IPS DF 6.9 (cell line): ENCODE measurements at regions not wholly inside any gene's neighbourhood (a gene's known extent, or its start where the extent isn't known, plus 50 kb on each side); places are given as distances from the start of the nearest gene placed in this dataset.

Experiments used
- DNase-seq: peaks from one replicate; pipeline ENCODE4 v3.0.0-alpha.2; 2013; ENCODE audit warnings: low read depth, low spot score
- H3K27ac ChIP-seq: one replicate; pipeline ENCODE4 v1.5.1; 2013; ENCODE audit warnings: low read length, control low read depth
- H3K27me3 ChIP-seq: 2 replicates; pipeline ENCODE4 v1.6.1; 2013; ENCODE audit warnings: mild to moderate bottlenecking, low read length; ENCODE audit not compliant: control insufficient read depth, insufficient read depth
- H3K36me3 ChIP-seq: 2 replicates; pipeline ENCODE4 v1.6.1; 2013; ENCODE audit warnings: low read length; ENCODE audit not compliant: control insufficient read depth, insufficient read depth
- H3K4me1 ChIP-seq: 2 replicates; pipeline ENCODE4 v1.6.1; 2013; ENCODE audit warnings: low read length; ENCODE audit not compliant: control insufficient read depth, insufficient read depth
- H3K4me3 ChIP-seq: 2 replicates; pipeline ENCODE4 v1.5.1; 2013; ENCODE audit warnings: mild to moderate bottlenecking, low read length
- H3K9me3 ChIP-seq: 2 replicates; pipeline ENCODE4 v1.6.1; 2013; ENCODE audit warnings: low read length, inconsistent platforms; ENCODE audit not compliant: control insufficient read depth, insufficient read depth
- WGBS: extraction: QIAGEN DNeasy Blood & Tissue Kit; methylation state at CpG from one replicate; pipeline ENCODE4 v1.1.7; 2013; ENCODE audit warnings: mixed read lengths, missing lambda C conversion rate; ENCODE audit not compliant: insufficient read length, insufficient coverage; 5-methylcytosine and 5-hydroxymethylcytosine counted together

DNA sequence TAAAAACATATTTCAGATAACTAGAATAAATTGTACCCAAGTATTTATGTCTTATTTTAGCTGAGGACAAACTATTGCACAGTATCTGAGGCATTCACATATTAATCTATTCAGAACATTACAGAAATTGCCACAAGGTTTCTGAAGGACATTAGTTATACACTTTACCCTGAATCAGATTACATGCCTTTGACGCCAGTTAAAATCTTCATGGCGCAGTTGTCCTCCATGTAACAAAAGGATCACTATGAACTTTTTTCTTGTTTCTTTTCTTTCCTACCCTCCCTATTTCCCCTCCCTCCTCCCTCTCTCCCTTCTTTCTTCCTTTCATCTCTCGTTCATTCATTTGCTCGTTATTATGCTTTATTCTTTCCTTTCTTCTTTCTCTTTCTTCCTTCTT is 176.6 kb upstream of the KITLG start:
- WGBS: 100% methylated on average over 2 of the region's 4 CpGs
- H3K4me1 ChIP-seq: no peaks in the 10 kb centered on the region
- no peak overlapping the region for H3K27ac ChIP-seq
- no peak for DNase-seq
- H3K9me3 ChIP-seq: no peaks in the 10 kb centered on the region
- no peaks in the 10 kb centered on the region for H3K27me3 ChIP-seq
- H3K36me3 ChIP-seq: no peaks in the 10 kb centered on the region
- no peak overlapping the region for H3K4me3 ChIP-seq

DNA sequence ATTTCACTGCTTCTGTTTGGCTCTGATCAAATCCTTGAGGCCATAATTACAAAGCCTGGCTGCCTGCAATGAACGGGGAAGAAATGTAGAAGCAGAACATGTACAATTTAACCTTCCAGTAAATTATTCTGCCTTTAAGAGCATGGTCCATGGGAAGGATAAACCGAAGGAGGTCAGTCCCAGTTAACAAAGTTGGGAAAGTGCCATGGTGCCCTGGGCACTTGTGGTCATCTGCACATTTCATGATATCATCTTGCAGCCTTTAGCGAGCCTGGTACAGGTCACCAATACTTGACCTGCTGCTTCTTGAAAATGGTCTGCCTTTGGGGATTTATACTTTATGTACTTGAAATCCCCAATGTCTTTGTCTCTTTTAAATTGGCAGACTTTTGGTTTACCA is 175.9 kb upstream of the KITLG start:
- H3K27me3 ChIP-seq: no peaks in the 10 kb centered on the region
- no peak overlapping the region for H3K27ac ChIP-seq
- H3K9me3 ChIP-seq: no peaks in the 10 kb centered on the region
- no peak overlapping the region for H3K4me3 ChIP-seq
- H3K4me1 ChIP-seq: no peaks in the 10 kb centered on the region
- no peaks in the 10 kb centered on the region for H3K36me3 ChIP-seq
- WGBS: no CpG with 5 or more reads among the region's 3 CpGs
- DNase-seq: no peak

GRCh38 chr12:88753707-88754106 is 173.4 kb upstream of the KITLG start:
- H3K9me3 ChIP-seq: no peaks in the 10 kb centered on the region
- H3K27ac ChIP-seq: no peak overlapping the region
- H3K4me3 ChIP-seq: no peak overlapping the region
- no peaks in the 10 kb centered on the region for H3K36me3 ChIP-seq
- H3K27me3 ChIP-seq: no peaks in the 10 kb centered on the region
- no peak for DNase-seq
- WGBS: no CpG with 5 or more reads among the region's 8 CpGs
- H3K4me1 ChIP-seq: no peaks in the 10 kb centered on the region

DNA sequence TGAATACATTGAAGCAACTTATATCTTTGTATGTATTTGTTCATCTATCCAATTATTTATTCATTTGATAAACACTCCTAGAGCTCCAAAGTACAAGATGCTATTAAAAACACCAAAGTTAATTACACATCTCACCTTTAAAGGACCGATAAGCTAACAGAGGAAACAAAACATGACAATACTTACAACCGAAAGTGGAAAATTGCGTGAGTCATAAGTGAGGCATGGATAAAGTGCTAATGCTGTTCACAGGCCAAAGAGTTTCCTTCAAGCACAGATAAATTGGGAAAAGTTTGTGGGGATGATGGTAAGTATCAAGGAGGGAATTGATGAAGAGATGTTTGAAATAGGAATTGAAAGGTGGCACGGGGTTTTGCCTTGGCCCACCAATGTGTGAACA is 172.8 kb upstream of the KITLG start:
- DNase-seq: no peak
- H3K4me1 ChIP-seq: no peaks in the 10 kb centered on the region
- no peaks in the 10 kb centered on the region for H3K36me3 ChIP-seq
- 100% methylated on average over 1 of the region's 4 CpGs for WGBS
- H3K9me3 ChIP-seq: no peaks in the 10 kb centered on the region
- H3K27ac ChIP-seq: no peak overlapping the region
- H3K27me3 ChIP-seq: no peaks in the 10 kb centered on the region
- H3K4me3 ChIP-seq: no peak overlapping the region

DNA sequence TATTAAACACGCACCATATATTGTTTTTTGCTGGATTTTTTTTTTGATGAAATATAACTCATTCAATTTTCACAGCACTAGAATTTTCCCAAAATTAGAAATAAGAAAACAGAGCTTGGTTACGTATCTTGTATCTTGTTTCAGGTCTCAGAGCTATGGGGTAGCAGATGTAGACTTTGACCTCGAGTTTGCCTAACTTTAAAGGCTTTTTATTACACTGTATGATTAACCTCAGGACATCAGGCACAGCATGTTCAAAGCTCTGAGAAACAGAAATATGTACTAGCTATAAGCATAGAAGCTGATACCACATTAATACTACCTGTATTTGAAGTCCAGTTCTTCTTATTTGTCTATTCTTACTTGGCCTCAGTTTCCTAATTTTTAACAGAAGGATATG is 171.9 kb upstream of the KITLG start:
- Histone ChIP-seq H3K36me3 (no peaks in the 10 kb centered on the region), H3K4me3 (no peak overlapping the region), H3K9me3 (no peaks in the 10 kb centered on the region), H3K27me3 (no peaks in the 10 kb centered on the region), H3K4me1 (no peaks in the 10 kb centered on the region), H3K27ac (no peak overlapping the region)
- no peak for DNase-seq
- no CpG with 5 or more reads among the region's 3 CpGs for WGBS

DNA sequence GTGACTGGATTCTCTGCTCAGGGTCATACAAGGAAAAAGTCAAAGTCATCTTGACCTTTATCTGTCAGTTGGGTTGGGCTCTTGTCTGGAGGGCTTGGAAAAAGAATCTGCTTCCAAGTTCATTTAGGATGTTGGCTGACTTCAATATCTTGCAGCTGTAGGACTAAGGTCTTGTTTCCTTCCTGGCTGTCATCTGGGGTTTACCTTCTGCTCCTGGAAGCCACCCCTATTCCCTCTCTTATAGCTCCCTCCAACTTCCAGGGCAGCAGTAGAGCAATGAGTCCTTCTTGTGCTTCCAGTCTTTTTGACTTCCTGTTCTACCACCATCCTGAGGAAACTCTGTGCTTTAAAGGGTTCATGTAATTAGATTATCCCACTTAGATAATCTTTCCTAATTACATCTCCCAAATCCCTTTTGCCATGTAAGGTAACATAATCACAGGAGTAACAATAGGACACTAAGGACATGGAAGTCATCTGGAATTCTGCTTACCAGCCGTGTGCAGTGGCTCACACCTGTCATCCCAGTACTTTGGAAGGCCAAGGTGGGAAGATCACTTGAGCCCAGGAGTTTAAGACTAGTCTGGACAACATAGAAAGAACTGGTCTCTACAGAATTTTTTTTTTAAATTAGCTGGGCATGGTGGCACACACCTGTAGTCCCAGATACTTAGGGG is 170.7 kb upstream of the KITLG start:
- no CpG with 5 or more reads among the region's 1 CpG for WGBS

GRCh38 chr12:88746386-88746785 is 166.1 kb upstream of the KITLG start:
- Histone ChIP-seq H3K4me3 (no peak overlapping the region), H3K9me3 (no peaks in the 10 kb centered on the region), H3K27ac (no peak overlapping the region), H3K36me3 (no peaks in the 10 kb centered on the region), H3K27me3 (no peaks in the 10 kb centered on the region), H3K4me1 (no peaks in the 10 kb centered on the region)
- no peak for DNase-seq

More for the DNA sequence above, 170.7 kb upstream of the KITLG start:
- H3K9me3 ChIP-seq: no peaks in the 10 kb centered on the region
- no peak overlapping the region for H3K27ac ChIP-seq
- H3K36me3 ChIP-seq: no peaks in the 10 kb centered on the region
- no peak overlapping the region for H3K4me3 ChIP-seq
- H3K27me3 ChIP-seq: no peaks in the 10 kb centered on the region
- H3K4me1 ChIP-seq: no peaks in the 10 kb centered on the region
- no peak for DNase-seq

GRCh38 chr12:88743946-88744685 is 163.8 kb upstream of the KITLG start:
- no peak for DNase-seq
- no peaks in the 10 kb centered on the region for H3K4me1 ChIP-seq
- H3K27me3 ChIP-seq: no peaks in the 10 kb centered on the region
- H3K27ac ChIP-seq: no peak overlapping the region
- no peak overlapping the region for H3K4me3 ChIP-seq
- no peaks in the 10 kb centered on the region for H3K9me3 ChIP-seq
- WGBS: no CpG with 5 or more reads among the region's 12 CpGs
- H3K36me3 ChIP-seq: no peaks in the 10 kb centered on the region

DNA sequence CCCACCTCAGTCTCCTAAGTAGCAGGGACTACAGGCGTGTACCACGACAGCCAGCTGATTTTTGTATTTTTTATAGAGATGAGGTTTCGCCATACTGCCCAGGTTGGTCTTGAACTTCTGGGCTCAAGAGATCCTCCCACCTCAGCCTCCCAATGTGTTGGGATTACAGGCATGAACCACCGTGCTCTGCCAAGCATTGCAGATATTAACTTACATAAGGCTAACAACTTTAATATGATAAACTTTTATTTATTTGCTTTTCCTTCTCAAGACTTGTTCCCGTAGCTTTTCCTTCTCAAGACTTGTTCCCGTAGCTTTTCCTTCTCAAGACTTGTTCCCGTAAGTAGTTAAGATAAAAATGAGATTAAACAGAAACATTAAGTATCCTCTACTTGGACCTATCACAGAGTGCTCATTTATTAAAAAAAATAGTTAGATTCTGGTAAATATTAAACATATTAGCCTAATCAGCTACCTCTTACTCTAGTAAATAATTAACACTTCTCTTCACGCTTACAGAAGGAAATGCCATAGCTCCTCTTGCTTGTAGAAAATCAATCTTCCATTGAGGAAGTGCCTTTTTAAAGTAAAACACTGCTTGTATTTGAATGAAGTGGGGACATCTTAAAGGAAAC is 157.7 kb upstream of the KITLG start:
- H3K27ac ChIP-seq: no peak overlapping the region
- no peak for DNase-seq
- WGBS: no CpG with 5 or more reads among the region's 8 CpGs
- no peaks in the 10 kb centered on the region for H3K4me1 ChIP-seq
- no peak overlapping the region for H3K4me3 ChIP-seq
- H3K27me3 ChIP-seq: no peaks in the 10 kb centered on the region
- no peaks in the 10 kb centered on the region for H3K9me3 ChIP-seq
- H3K36me3 ChIP-seq: no peaks in the 10 kb centered on the region

DNA sequence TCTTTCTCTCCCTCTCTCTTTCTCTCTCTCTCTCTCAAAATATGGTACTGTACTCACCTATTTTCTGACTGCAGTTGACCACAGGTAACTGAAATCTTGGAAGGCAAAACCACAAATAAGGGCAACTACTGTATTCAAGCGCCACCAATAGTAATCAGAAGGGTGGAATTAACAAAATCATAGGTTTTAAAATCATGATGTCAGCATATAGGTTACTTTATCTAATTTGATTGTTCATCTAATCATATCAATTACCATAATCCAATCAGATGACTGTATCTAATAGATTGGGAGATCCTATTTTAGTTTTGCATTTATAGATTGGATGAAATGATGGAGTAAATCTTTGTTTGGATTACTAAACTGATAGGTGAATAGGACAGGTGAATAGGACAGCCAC is 155.8 kb upstream of the KITLG start:
- H3K9me3 ChIP-seq: no peaks in the 10 kb centered on the region
- WGBS: no CpG with 5 or more reads among the region's 1 CpG
- H3K36me3 ChIP-seq: no peaks in the 10 kb centered on the region
- H3K27ac ChIP-seq: no peak overlapping the region
- no peak overlapping the region for H3K4me3 ChIP-seq
- H3K4me1 ChIP-seq: no peaks in the 10 kb centered on the region
- no peaks in the 10 kb centered on the region for H3K27me3 ChIP-seq
- no peak for DNase-seq
